ENCODE measurements at regions not wholly inside any gene's neighbourhood (a gene's known extent, or its start where the extent isn't known, plus 50 kb on each side); places are given as distances from the start of the nearest gene placed in this dataset.
"Not testable (repeated sequence)": the region's sequence is repeated elsewhere in the genome, so short reads cannot be mapped to it uniquely, and the experiment has no call there.

GRCh38 chr5:9817819-9818218 is 187.7 kb upstream of the TAS2R1 start:
- Histone ChIP-seq H3K36me3 (no peaks in the 10 kb centered on the region), H3K9me3 (replicated peaks) (no peaks in the 10 kb centered on the region), H3K27ac (replicated peaks) (peak overlapping the region; percentile 61), H3K4me1 (no peaks in the 10 kb centered on the region), H3K27me3 (ENCODE audit: low read depth) (no peaks in the 10 kb centered on the region), H3K4me3 (no peak overlapping the region)
- no peak for DNase-seq
- TF ChIP-seq CTCF (IDR thresholded peaks at IDR 0.05; ENCODE audit: borderline replicate concordance) = no peak
- intact Hi-C loops (cut with micrococcal nuclease) = no loop called here

- H3K27me3 ChIP-seq (ENCODE audit: low read depth) = no peaks in the 10 kb centered on the region
- no peaks in the 10 kb centered on the region for H3K9me3 ChIP-seq (replicated peaks)
- no peak overlapping the region for H3K27ac ChIP-seq (replicated peaks)
- H3K36me3 ChIP-seq = no peaks in the 10 kb centered on the region
- intact Hi-C loops (cut with micrococcal nuclease) = no loop called here
- H3K4me3 ChIP-seq = no peak overlapping the region
- no peak for DNase-seq
- no peak for TF ChIP-seq CTCF (IDR thresholded peaks at IDR 0.05; ENCODE audit: borderline replicate concordance)
- no peaks in the 10 kb centered on the region for H3K4me1 ChIP-seq
These were observed 184.9 kb upstream of the TAS2R1 start for GRCh38 chr5:9815051-9815450.

- H3K27ac ChIP-seq (replicated peaks) = no peak overlapping the region
- no peak for DNase-seq
- H3K27me3 ChIP-seq (ENCODE audit: low read depth) = no peaks in the 10 kb centered on the region
- H3K4me1 ChIP-seq = no peaks in the 10 kb centered on the region
- no peak for TF ChIP-seq CTCF (IDR thresholded peaks at IDR 0.05; ENCODE audit: borderline replicate concordance)
- no peaks in the 10 kb centered on the region for H3K36me3 ChIP-seq
- no peak overlapping the region for H3K4me3 ChIP-seq
- intact Hi-C loops (cut with micrococcal nuclease) = no loop called here
- H3K9me3 ChIP-seq (replicated peaks) = peaks cover 7% of the 10 kb centered on the region
These were observed 183.2 kb upstream of the TAS2R1 start for GRCh38 chr5:9813305-9813704.

GRCh38 chr5:9807366-9807765 is 177.2 kb upstream of the TAS2R1 start:
- H3K4me1 ChIP-seq; H3K4me3 ChIP-seq; H3K27me3 ChIP-seq (ENCODE audit: low read depth); intact Hi-C loops (cut with micrococcal nuclease); H3K36me3 ChIP-seq; DNase-seq; H3K27ac ChIP-seq (replicated peaks): not testable (repeated sequence)
- peaks cover 60% of the 10 kb centered on the region for H3K9me3 ChIP-seq (replicated peaks)

GRCh38 chr5:9801908-9802307 is 171.8 kb upstream of the TAS2R1 start:
- H3K36me3 ChIP-seq = no peaks in the 10 kb centered on the region
- no peak overlapping the region for H3K27ac ChIP-seq (replicated peaks)
- no peaks in the 10 kb centered on the region for H3K4me1 ChIP-seq
- intact Hi-C loops (cut with micrococcal nuclease) = no loop called here
- H3K4me3 ChIP-seq = no peak overlapping the region
- peaks cover 4% of the 10 kb centered on the region for H3K27me3 ChIP-seq (ENCODE audit: low read depth)
- DNase-seq = no peak
- TF ChIP-seq CTCF (IDR thresholded peaks at IDR 0.05; ENCODE audit: borderline replicate concordance) = no peak
- H3K9me3 ChIP-seq (replicated peaks) = peaks cover 39% of the 10 kb centered on the region

- no peaks in the 10 kb centered on the region for H3K4me1 ChIP-seq
- intact Hi-C loops (cut with micrococcal nuclease) = no loop called here
- no peak for TF ChIP-seq CTCF (IDR thresholded peaks at IDR 0.05; ENCODE audit: borderline replicate concordance)
- H3K9me3 ChIP-seq (replicated peaks) = peaks cover 23% of the 10 kb centered on the region
- H3K4me3 ChIP-seq = no peak overlapping the region
- H3K27me3 ChIP-seq (ENCODE audit: low read depth) = peaks cover 18% of the 10 kb centered on the region
- no peaks in the 10 kb centered on the region for H3K36me3 ChIP-seq
- H3K27ac ChIP-seq (replicated peaks) = no peak overlapping the region
- DNase-seq = no peak
These were observed 169.5 kb upstream of the TAS2R1 start for GRCh38 chr5:9799606-9800005.

Data from left ventricle myocardium inferior (tissue), 1 donor.